ENCODE measurements at regions not wholly inside any gene's neighbourhood (a gene's known extent, or its start where the extent isn't known, plus 50 kb on each side); places are given as distances from the start of the nearest gene placed in this dataset.

DNA sequence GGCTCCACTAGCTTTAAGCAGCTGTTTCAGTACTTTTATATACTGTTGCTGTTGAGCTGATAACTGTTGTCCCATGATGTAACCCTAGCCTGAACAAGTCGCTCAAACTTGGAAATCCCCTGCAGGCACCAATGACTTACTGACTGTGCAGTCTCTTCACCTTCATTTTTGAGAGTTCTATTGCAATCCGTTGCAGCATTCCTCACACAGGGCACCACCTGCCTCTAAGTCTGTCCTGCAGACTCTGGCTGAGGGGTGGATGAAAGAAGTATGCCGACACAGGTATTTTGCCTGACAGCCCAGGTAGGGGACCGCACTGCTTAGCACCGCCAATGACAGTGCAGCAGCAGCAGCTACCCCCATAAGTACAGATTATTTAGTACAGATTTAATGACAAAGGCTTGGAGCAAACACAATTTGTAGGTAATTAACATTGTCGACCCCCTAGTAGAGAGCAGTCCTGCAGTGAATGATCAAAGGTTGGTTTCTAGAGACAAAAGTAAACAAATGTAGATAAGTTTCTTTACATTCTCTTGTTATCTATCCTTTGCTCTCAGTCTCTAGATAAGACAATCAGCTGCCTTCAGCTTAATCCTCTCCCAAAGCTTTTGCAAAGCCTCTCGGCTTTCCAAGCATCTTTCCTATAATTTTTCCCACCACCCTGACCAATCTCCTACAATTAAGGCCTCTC is 205.0 kb downstream of the PABPC4L start:
- TF ChIP-seq, protein P1, sequence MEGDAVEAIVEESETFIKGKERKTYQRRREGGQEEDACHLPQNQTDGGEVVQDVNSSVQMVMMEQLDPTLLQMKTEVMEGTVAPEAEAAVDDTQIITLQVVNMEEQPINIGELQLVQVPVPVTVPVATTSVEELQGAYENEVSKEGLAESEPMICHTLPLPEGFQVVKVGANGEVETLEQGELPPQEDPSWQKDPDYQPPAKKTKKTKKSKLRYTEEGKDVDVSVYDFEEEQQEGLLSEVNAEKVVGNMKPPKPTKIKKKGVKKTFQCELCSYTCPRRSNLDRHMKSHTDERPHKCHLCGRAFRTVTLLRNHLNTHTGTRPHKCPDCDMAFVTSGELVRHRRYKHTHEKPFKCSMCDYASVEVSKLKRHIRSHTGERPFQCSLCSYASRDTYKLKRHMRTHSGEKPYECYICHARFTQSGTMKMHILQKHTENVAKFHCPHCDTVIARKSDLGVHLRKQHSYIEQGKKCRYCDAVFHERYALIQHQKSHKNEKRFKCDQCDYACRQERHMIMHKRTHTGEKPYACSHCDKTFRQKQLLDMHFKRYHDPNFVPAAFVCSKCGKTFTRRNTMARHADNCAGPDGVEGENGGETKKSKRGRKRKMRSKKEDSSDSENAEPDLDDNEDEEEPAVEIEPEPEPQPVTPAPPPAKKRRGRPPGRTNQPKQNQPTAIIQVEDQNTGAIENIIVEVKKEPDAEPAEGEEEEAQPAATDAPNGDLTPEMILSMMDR (IDR thresholded peaks at IDR 0.05; ENCODE audit: insufficient read depth, low read depth, low read length, missing control alignments): no peak

DNA sequence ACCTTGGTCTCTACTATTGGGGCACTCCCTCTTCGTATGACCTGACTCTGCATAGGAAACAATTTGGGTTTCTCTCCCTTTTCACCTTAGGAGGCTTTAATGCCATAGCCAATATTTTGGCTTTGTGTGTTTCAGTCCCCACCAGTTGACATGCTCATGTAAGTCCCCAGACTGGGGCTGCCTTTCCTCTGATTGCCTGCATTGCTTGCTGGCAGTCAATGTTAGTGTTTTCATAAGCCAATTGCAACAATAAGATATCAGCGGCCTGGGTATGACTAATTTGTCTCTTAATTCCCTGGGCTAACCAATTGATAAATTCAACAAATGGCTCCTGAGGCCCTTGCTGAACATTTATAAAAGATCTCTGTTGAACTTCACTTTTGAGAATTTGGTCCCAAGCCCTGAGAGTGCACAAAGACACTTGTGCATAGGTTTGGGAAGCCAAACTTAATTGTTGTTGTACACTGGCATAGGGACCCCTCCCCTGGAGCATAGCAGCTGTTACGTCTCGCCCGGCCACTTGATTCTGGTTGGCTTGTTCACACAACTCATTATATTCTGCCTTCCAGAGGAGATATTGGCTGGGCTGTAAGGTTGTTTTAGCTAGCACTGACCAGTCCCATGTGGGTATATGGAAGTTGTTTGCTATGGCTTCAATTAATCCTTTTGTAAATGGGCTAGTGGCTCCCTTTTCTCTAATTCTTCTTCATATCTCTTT is 206.2 kb downstream of the PABPC4L start:
- DNase-seq (ENCODE audit: low read depth): no peak
- no peak overlapping the region for H3K4me3 ChIP-seq (ENCODE audit: low read depth, low read length)
- TF ChIP-seq, protein P1 (IDR thresholded peaks at IDR 0.05; ENCODE audit: insufficient read depth, low read depth, low read length, missing control alignments): no peak

More for the DNA sequence above, 205.0 kb downstream of the PABPC4L start:
- H3K4me3 ChIP-seq (ENCODE audit: low read depth, low read length): no peak overlapping the region
- DNase-seq (ENCODE audit: low read depth): no peak

DNA sequence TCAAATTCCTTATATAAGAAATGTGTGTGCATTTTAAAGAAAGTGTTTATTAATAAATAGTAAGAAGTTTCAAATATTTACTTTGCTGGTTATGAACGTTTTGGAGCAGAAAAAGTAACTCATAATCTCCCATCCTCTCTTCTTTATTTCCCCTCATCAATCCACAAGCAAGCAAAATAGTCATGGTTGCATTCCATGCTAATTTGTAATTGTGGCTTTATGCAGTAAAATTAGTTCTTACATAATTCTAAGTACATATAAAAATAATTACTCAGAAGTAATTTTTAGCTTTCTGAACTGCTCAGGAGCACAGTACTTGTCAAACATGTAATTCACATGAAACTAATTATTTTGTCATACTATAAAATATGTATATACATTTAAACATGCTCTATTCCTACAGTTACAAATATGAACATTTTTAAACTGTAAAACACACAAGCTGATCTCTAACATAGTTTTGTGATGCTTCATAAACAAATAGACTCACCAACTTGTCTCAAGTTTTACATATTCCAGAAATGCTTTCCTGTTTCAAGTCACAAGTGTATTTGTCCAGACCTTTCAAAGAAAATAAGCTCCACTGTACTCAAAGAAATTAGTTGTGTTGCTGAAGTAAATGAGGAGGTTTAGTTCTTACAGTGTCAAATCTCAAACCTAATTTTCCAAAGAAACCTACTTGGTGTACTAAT is 218.9 kb downstream of the PABPC4L start:
- TF ChIP-seq, protein P1 (IDR thresholded peaks at IDR 0.05; ENCODE audit: insufficient read depth, low read depth, low read length, missing control alignments): no peak
- no peak overlapping the region for H3K4me3 ChIP-seq (ENCODE audit: low read depth, low read length)
- no peak for DNase-seq (ENCODE audit: low read depth)

DNA sequence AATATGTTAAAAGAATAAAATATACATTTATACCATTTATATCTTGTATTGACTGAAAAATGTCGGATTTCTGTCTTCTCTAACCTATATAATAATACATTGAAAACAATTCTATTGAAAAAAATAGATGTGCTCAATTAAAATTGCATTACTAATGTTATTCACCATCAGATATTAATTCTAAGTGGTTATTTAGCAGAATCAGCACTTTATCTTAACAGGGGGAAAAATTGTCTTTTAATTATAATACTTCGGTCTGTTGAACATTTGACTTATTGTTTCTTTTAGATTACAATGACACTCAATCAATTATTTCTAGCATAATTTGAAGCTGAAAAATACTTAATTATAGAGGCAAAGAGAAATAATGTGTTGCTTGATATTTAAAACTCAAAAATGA is 220.3 kb downstream of the PABPC4L start:
- no peak overlapping the region for H3K4me3 ChIP-seq (ENCODE audit: low read depth, low read length)
- TF ChIP-seq, protein P1 (IDR thresholded peaks at IDR 0.05; ENCODE audit: insufficient read depth, low read depth, low read length, missing control alignments): no peak
- no peak for DNase-seq (ENCODE audit: low read depth)

DNA sequence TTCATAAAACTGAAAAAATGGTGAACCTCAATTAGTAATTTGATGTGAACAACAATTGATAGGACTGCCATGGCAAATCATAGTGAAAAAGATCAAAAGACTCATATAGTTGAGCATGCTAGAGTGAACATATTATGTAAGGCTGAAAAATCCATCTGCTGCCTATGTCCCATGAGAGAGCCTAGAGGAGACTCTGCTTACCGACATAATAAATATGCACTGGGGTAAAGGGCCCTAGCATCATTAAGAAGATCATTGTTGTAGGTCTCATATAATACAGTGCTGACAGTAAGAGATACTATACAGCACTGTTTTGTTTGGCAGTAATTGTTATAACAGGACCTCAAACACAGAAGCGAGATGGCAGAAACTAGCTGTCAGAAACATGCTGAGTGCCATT is 229.0 kb downstream of the PABPC4L start:
- TF ChIP-seq, protein P1 (IDR thresholded peaks at IDR 0.05; ENCODE audit: insufficient read depth, low read depth, low read length, missing control alignments): no peak
- no peak overlapping the region for H3K4me3 ChIP-seq (ENCODE audit: low read depth, low read length)

DNA sequence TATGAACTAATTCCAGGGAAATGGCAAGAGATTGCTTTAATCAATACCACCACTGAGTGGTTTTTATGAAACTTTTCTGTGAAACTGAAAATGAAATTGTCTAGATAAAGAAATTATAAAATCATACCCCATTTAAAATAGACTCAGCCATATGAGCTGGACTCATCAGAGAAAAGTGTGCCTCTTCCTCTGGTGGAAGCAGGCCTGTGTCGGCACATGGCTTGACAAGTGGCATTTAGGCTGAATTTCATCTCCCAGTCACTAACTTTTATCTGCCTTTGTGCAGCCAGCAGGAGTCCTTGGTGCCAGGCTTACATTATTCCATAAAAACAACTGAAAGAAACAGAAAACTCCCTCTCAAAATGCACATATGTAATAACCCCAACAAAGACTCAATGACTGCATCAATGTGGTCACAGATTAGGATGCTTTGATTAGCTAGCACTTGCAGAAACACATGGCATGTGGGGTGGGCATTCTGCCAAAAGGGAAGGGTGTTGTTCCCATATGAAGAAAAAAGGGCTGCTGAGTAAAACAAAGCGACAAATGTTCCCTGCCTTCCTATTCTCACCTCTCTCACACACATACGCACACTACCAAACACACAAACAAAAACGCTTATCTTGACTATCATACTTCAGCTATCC is 232.3 kb downstream of the PABPC4L start:
- no peak overlapping the region for H3K4me3 ChIP-seq (ENCODE audit: low read depth, low read length)
- DNase-seq (ENCODE audit: low read depth): no peak
- TF ChIP-seq, protein P1 (IDR thresholded peaks at IDR 0.05; ENCODE audit: insufficient read depth, low read depth, low read length, missing control alignments): no peak

More for the DNA sequence above, 229.0 kb downstream of the PABPC4L start:
- DNase-seq (ENCODE audit: low read depth): no peak

Data from GM12865 (cell line).